ENCODE measurements at regions not wholly inside any gene's neighbourhood (a gene's known extent, or its start where the extent isn't known, plus 50 kb on each side); places are given as distances from the start of the nearest gene placed in this dataset.
A peak's percentile ranks its signal among the peaks of the same experiment; 100 is the strongest.

DNA sequence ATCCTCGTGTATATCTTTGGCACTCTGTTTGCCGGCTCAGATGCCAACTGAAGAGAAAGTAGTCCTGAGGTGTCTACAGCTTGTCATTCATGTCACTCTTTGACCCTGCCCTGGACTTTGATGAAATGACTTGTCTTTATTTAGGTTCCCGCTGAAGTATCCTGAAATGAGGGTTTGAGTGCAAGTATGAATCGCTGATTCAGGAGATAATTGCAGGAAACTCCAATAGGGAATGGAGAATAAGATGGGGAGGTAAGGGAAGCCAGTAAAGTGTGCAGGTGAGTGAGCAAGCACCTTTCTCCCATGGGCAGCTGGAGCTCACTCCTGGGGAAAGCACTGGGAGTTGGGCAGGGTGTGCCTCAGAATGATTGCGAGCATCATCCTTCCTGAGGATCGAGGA is 50.3 kb upstream of the ZFR start:
- 91 to 96% methylated on average over 6 of the region's 6 CpGs for WGBS, 2 donors
- intact Hi-C loops (cut with DNase I; ENCODE audit: low total_unique reads) = loop anchor here (10.0 kb wide), 1 partner anchor 90 kb away; the partner anchor contains the start of gene SUB1
- DNase-seq (ENCODE audit: low spot score in 2 of 2) = peak in 1 of 2 donors; percentile 40
- no peak overlapping the region for H3K4me3 ChIP-seq (ENCODE audit: low read depth, poor library complexity, severe bottlenecking)
- TF ChIP-seq POLR2A (IDR thresholded peaks at IDR 0.05) = no peak
- TF ChIP-seq CTCF (IDR thresholded peaks at IDR 0.05) = no peak

Measured in lower leg skin (tissue), 4 donors.